HCT116 (cell line): ENCODE measurements at regions not wholly inside any gene's neighbourhood (a gene's known extent, or its start where the extent isn't known, plus 50 kb on each side); places are given as distances from the start of the nearest gene placed in this dataset.
"Not testable (repeated sequence)": the region's sequence is repeated elsewhere in the genome, so short reads cannot be mapped to it uniquely, and the experiment has no call there.

Experiments used
- ATAC-seq: fragments of 200-7000 bp; cut with Tn5 transposase; 2 replicates; pipeline ENCODE4 v1.9.1; 2020; ENCODE audit warnings: mild to moderate bottlenecking, moderate library complexity
- BruUV-seq: library from RNA; stranded (reverse); fragments of 400-500 nt; replicated peaks from 2 replicates; lab custom pipeline; 2021; lab: Mats Ljungman, UMichigan
- CTCF ChIA-PET: fragments of 300-600 bp; sonication (Branson Sonifier 250); formaldehyde crosslinking; loops from one replicate; lab custom pipeline; 2021; ENCODE audit warnings: antibody characterized with exemption; lab: Charles Lee
- POLR2A ChIA-PET: fragments of 300-600, 350-600 bp; sonication (Branson Sonifier 250); formaldehyde crosslinking; loops from one replicate; lab custom pipeline; 2021; ENCODE audit warnings: antibody characterized with exemption; lab: Charles Lee
- RAD21 ChIA-PET, 2 experiments: fragments of 300-600 bp; sonication (Branson Sonifier 250); formaldehyde crosslinking; loops; one replicate each; lab custom pipeline; 2023; ENCODE audit warnings: low total read pairs in 2 of 2; ENCODE audit not compliant: uncharacterized antibody in 2 of 2, unreplicated experiment in 2 of 2, low non-redundant PET in 1 of 2; lab: Charles Lee
- DNase-seq: peaks from one replicate; pipeline ENCODE4 v3.0.0-alpha.2; 2010; ENCODE audit warnings: low read depth, low spot score
- H2AFZ ChIP-seq: fragments of 200-600 bp; shearing (Covaris generic), sonication (generic); 2 replicates; pipeline ENCODE4 v1.6.1; 2017; ENCODE audit warnings: low read depth, mixed run types, mixed read lengths, antibody characterized with exemption, low read length; ENCODE audit not compliant: poor library complexity, severe bottlenecking
- H3K27ac ChIP-seq: 2 replicates; pipeline ENCODE4 v1.5.1; 2012; ENCODE audit warnings: low read depth, low read length
- H3K27me3 ChIP-seq: fragments of 200-600 bp; sonication (generic); 2 replicates; pipeline ENCODE4 v1.6.1; 2016; ENCODE audit warnings: mixed run types, low read length, mixed read lengths; ENCODE audit not compliant: insufficient read depth
- H3K36me3 ChIP-seq, 2 experiments: fragments of 200-500 bp in 1 of 2; fragments of 200-600 bp in 1 of 2; sonication (Bioruptor generic) in 1 of 2; sonication (generic) in 1 of 2; 2 replicates each; pipeline versions ENCODE4 v1.5.1 to v1.6.1; 2014 to 2016; ENCODE audit warnings: low read length in 2 of 2, inconsistent platforms in 1 of 2, mixed read lengths in 1 of 2, mixed run types in 1 of 2; ENCODE audit not compliant: insufficient read depth in 2 of 2, control insufficient read depth in 1 of 2
- H3K4me1 ChIP-seq, 2 experiments: fragments of 200-600 bp in 1 of 2; sonication (generic) in 1 of 2; 2 replicates each; pipeline versions ENCODE4 v1.5.1 to v1.6.1; 2012 to 2017; ENCODE audit warnings: low read length in 2 of 2, inconsistent platforms in 1 of 2, mild to moderate bottlenecking in 1 of 2, mixed read lengths in 1 of 2, mixed run types in 1 of 2, moderate library complexity in 1 of 2; ENCODE audit not compliant: insufficient read depth in 2 of 2, control insufficient read depth in 1 of 2
- H3K4me2 ChIP-seq: fragments of 200-600 bp; sonication (generic); 2 replicates; pipeline ENCODE4 v1.6.1; 2017; ENCODE audit warnings: mixed run types, low read length, mixed read lengths
- H3K4me3 ChIP-seq, 2 experiments: fragments of 200-600 bp in 1 of 2; sonication (generic) in 1 of 2; replicated peaks in 1 of 2; 2 replicates each; pipeline ENCODE4 v1.5.1; 2011 to 2016; ENCODE audit warnings: low read length in 2 of 2, control low read depth in 1 of 2, low read depth in 1 of 2, mild to moderate bottlenecking in 1 of 2, mixed read lengths in 1 of 2, mixed run types in 1 of 2
- H3K79me2 ChIP-seq: fragments of 200-600 bp; sonication (generic); 2 replicates; pipeline ENCODE4 v1.6.1; 2017; ENCODE audit warnings: mild to moderate bottlenecking, mixed run types, low read length, moderate library complexity, mixed read lengths; ENCODE audit not compliant: insufficient read depth
- H3K9ac ChIP-seq: fragments of 200-600 bp; sonication (generic); 2 replicates; pipeline ENCODE4 v1.6.1; 2016; ENCODE audit warnings: low read length, mixed read lengths
- H3K9me2 ChIP-seq: fragments of 200-600 bp; sonication (generic), shearing (Covaris generic); 2 replicates; pipeline ENCODE4 v1.6.1; 2017; ENCODE audit warnings: mixed run types, mild to moderate bottlenecking, moderate library complexity; ENCODE audit not compliant: insufficient read depth
- H3K9me3 ChIP-seq, 2 experiments: fragments of 200-500 bp in 1 of 2; fragments of 200-600 bp in 1 of 2; sonication (Bioruptor generic) in 1 of 2; sonication (generic) in 1 of 2; 2 replicates each; pipeline ENCODE4 v1.6.1; 2014 to 2017; ENCODE audit warnings: low read length in 2 of 2, mixed read lengths in 2 of 2, inconsistent platforms in 1 of 2, low read depth in 1 of 2, mild to moderate bottlenecking in 1 of 2, mixed run types in 1 of 2, moderate library complexity in 1 of 2; ENCODE audit not compliant: control insufficient read depth in 1 of 2, insufficient read depth in 1 of 2
- H4K20me1 ChIP-seq: fragments of 200-600 bp; sonication (generic), shearing (Covaris generic); 2 replicates; pipeline ENCODE4 v1.6.1; 2017; ENCODE audit warnings: mixed run types, mild to moderate bottlenecking, moderate library complexity; ENCODE audit not compliant: insufficient read depth
- CBX3 ChIP-seq: IDR thresholded peaks from 2 replicates; pipeline ENCODE4 v1.6.1; 2012; ENCODE audit warnings: low read depth
- CTCF ChIP-seq, 3 experiments: fragments of 200-600 bp in 1 of 3; sonication (generic) in 1 of 3; IDR thresholded peaks in 2 of 3; conservative IDR thresholded peaks in 1 of 3; 2 replicates each; pipeline ENCODE4 v1.5.1; 2012 to 2017; ENCODE audit warnings: low read depth in 2 of 3, low read length in 2 of 3, antibody characterized with exemption in 1 of 3, borderline replicate concordance in 1 of 3, control low read depth in 1 of 3, mild to moderate bottlenecking in 1 of 3, mixed read lengths in 1 of 3, mixed run types in 1 of 3, moderate library complexity in 1 of 3; ENCODE audit not compliant: insufficient read depth in 1 of 3
- ELF1 ChIP-seq: IDR thresholded peaks from 2 replicates; pipeline ENCODE4 v1.6.1; 2012; ENCODE audit warnings: low read depth, borderline replicate concordance
- EZH2 ChIP-seq: fragments of 200-600 bp; sonication (generic); IDR thresholded peaks from 2 replicates; pipeline ENCODE4 v1.6.1; 2017; ENCODE audit warnings: antibody characterized with exemption, mixed run types
- FOSL1 ChIP-seq: IDR thresholded peaks from 2 replicates; pipeline ENCODE4 v1.6.1; 2012; ENCODE audit warnings: low read depth
- POLR2A ChIP-seq: IDR thresholded peaks from 2 replicates; pipeline ENCODE4 v1.7.0; 2011; ENCODE audit warnings: borderline replicate concordance; ENCODE audit not compliant: insufficient read depth, insufficient read length; ENCODE audit errors: extremely low read depth
- POLR2AphosphoS5 ChIP-seq: IDR thresholded peaks from 2 replicates; pipeline ENCODE4 v1.6.1; 2011; ENCODE audit warnings: mild to moderate bottlenecking, low read depth, low read length, moderate library complexity
- RAD21 ChIP-seq: IDR thresholded peaks from 2 replicates; pipeline ENCODE4 v1.6.1; 2012; ENCODE audit warnings: low read depth, mild to moderate bottlenecking
- REST ChIP-seq: IDR thresholded peaks from 2 replicates; pipeline ENCODE4 v1.6.1; 2012; ENCODE audit warnings: low read depth
- SIN3A ChIP-seq: IDR thresholded peaks from 2 replicates; pipeline ENCODE4 v1.6.1; 2012; ENCODE audit warnings: low read depth
- SP1 ChIP-seq: IDR thresholded peaks from 2 replicates; pipeline ENCODE4 v1.6.1; 2012; ENCODE audit warnings: low read depth
- YY1 ChIP-seq: IDR thresholded peaks from 2 replicates; pipeline ENCODE4 v1.6.1; 2011; ENCODE audit warnings: low read length, low read depth, moderate library complexity, mild to moderate bottlenecking; ENCODE audit not compliant: insufficient replicate concordance; ENCODE audit errors: extremely low read depth
- ZFX ChIP-seq: fragments of 450-650 bp; IDR thresholded peaks from 2 replicates; pipeline ENCODE4 v1.6.1; 2017
- ZNF274 ChIP-seq: fragments of 200-500 bp; sonication (Bioruptor generic); IDR thresholded peaks from 2 replicates; pipeline ENCODE4 v1.6.1; 2014; ENCODE audit warnings: mild to moderate bottlenecking, low read depth, low read length, inconsistent platforms
- intact Hi-C: fragments of 100-400 bp; cut with micrococcal nuclease; formaldehyde crosslinking; loops from 2 replicates; pipeline ENCODE4 v1.10.0; 2022

GRCh38 chr5:19140276-19140675, 847.7 kb downstream of the CDH18 start:
- H3K4me1 ChIP-seq = no peaks in the 10 kb centered on the region
- H3K4me3 ChIP-seq = no peak overlapping the region
- H3K36me3 ChIP-seq = no peaks in the 10 kb centered on the region
- intact Hi-C loops = no loop called here
- no peaks in the 10 kb centered on the region for H3K79me2 ChIP-seq
- TF ChIP-seq YY1 = no peak
- TF ChIP-seq CTCF (IDR thresholded peaks at IDR 0.05 in 2 of 3, conservative IDR thresholded peaks at IDR 0.05 in 1 of 3; ENCODE audit: borderline replicate concordance in 1 of 3, insufficient read depth in 1 of 3, low read depth in 2 of 3, low read length in 2 of 3) = no peak
- no peak for TF ChIP-seq POLR2AphosphoS5
- no peak for TF ChIP-seq FOSL1
- TF ChIP-seq SIN3A = no peak
- TF ChIP-seq POLR2A = no peak
- TF ChIP-seq REST = no peak
- no peak for TF ChIP-seq ZFX
- TF ChIP-seq SP1 = no peak
- no peak for TF ChIP-seq EZH2
- TF ChIP-seq ELF1 = no peak
- TF ChIP-seq ZNF274 = no peak
- no peak for TF ChIP-seq RAD21
- TF ChIP-seq CBX3 = no peak
- no peak overlapping the region for H3K4me2 ChIP-seq
- BruUV-seq = no TSS peak
- ChIA-PET RAD21 (no interaction called here), POLR2A (no interaction called here), CTCF (no interaction called here)
- ATAC-seq (no peak), DNase-seq (no peak)
- H3K27me3 ChIP-seq = no peaks in the 10 kb centered on the region
- H3K9me3 ChIP-seq = peaks cover 6 to 14% of the 10 kb centered on the region in 2 experiments; a peak in 3 of 4 replicates
- H2AFZ ChIP-seq = no peak overlapping the region
- H3K27ac ChIP-seq = no peak overlapping the region
- H3K9ac ChIP-seq = no peak overlapping the region
- no peaks in the 10 kb centered on the region for H3K9me2 ChIP-seq
- no peaks in the 10 kb centered on the region for H4K20me1 ChIP-seq

GRCh38 chr5:19141937-19142524, 846.0 kb downstream of the CDH18 start:
- H3K9me3 ChIP-seq, ATAC-seq, H3K4me1 ChIP-seq, CTCF ChIA-PET, H4K20me1 ChIP-seq, H3K36me3 ChIP-seq, H3K9ac ChIP-seq, POLR2A ChIA-PET, H3K27ac ChIP-seq, H3K9me2 ChIP-seq, H3K27me3 ChIP-seq, H2AFZ ChIP-seq, BruUV-seq, intact Hi-C loops, H3K79me2 ChIP-seq, H3K4me3 ChIP-seq, RAD21 ChIA-PET, DNase-seq, H3K4me2 ChIP-seq: not testable (repeated sequence)
